Cardiac fibroblast (primary cell): ENCODE measurements at regions not wholly inside any gene's neighbourhood (a gene's known extent, or its start where the extent isn't known, plus 50 kb on each side); places are given as distances from the start of the nearest gene placed in this dataset.
"Not testable (repeated sequence)": the region's sequence is repeated elsewhere in the genome, so short reads cannot be mapped to it uniquely, and the experiment has no call there.

Source experiments
- DNase-seq, 2 donors: peaks; one replicate each; pipeline versions ENCODE4 v3.0.0 to v3.0.0-alpha.2; 2010; ENCODE audit warnings: low read depth in 2 of 2
- H3K4me3 ChIP-seq, 2 donors: replicated peaks in 1 of 2; 1 replicate in 1 of 2; 2 replicates in 1 of 2; pipeline ENCODE4 v1.5.1; 2011; ENCODE audit warnings: low read depth in 2 of 2, low read length in 2 of 2, mild to moderate bottlenecking in 2 of 2, moderate library complexity in 1 of 2
- TF ChIP-seq, protein P1 (sequence below): IDR thresholded peaks from one replicate; pipeline ENCODE4 v1.5.1; 2011; ENCODE audit warnings: low read depth, mild to moderate bottlenecking, low read length, inconsistent platforms

DNA sequence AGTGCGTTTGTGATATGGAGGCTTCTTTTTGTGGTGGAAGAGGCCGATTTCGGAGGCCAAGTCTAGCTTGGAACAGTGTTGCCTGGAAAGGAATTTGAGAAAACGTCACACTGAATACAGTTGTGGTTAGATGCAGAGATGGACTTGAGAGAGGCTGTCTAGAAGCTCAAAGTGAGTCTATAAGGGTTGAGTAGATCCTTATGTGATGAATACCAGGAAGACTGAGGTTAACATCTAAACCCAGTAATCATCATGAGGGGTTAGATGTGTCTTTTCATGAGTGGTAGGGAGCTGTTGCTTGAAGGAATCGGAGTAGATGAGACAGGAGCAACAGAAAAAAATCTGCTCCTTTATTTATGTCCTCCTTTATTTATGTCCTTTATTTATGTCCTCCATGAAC, 114.6 kb upstream of the IVNS1ABP start:
- no peak overlapping the region for H3K4me3 ChIP-seq
- no peak for DNase-seq
- TF ChIP-seq, protein P1, sequence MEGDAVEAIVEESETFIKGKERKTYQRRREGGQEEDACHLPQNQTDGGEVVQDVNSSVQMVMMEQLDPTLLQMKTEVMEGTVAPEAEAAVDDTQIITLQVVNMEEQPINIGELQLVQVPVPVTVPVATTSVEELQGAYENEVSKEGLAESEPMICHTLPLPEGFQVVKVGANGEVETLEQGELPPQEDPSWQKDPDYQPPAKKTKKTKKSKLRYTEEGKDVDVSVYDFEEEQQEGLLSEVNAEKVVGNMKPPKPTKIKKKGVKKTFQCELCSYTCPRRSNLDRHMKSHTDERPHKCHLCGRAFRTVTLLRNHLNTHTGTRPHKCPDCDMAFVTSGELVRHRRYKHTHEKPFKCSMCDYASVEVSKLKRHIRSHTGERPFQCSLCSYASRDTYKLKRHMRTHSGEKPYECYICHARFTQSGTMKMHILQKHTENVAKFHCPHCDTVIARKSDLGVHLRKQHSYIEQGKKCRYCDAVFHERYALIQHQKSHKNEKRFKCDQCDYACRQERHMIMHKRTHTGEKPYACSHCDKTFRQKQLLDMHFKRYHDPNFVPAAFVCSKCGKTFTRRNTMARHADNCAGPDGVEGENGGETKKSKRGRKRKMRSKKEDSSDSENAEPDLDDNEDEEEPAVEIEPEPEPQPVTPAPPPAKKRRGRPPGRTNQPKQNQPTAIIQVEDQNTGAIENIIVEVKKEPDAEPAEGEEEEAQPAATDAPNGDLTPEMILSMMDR, result no peak

DNA sequence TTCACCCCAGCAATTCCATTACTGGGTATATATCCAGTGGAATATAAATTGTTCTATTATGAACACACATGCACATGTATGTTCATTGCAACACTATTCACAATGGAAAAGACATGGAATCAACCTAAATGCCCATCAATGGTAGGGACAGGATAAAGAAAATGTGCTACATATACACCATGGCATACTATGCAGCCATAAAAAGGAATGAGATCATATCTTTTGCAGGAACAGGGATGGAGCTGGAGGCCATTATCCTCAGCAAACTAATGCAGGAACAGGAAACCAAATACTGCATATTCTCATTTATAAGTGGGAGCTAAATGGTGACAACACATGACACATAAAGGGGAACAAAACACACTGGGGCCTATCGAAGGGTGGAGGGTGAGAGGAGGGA, 112.6 kb upstream of the IVNS1ABP start:
- H3K4me3 ChIP-seq, DNase-seq: not testable (repeated sequence)

DNA sequence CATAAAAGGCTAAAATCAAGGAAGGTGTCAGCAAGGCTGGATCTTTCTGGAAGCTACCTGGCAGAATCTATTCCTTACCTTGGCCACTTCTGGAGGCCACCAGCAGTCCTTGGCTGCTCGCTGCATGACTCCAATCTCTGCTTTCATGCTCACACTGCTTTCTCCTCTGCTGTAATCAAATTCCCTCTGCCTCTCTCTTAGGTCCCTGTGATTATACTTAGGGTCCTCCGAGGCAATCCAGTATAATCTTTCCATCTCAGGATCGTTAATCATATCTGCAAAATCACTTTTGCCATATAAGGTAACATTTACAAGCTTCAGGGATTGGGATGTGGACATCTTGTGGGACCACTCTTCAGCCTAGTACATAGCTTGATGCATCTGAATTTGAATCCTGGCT, 110.7 kb upstream of the IVNS1ABP start:
- H3K4me3 ChIP-seq, result no peak overlapping the region
- no peak for DNase-seq
- TF ChIP-seq, protein P1, result no peak

DNA sequence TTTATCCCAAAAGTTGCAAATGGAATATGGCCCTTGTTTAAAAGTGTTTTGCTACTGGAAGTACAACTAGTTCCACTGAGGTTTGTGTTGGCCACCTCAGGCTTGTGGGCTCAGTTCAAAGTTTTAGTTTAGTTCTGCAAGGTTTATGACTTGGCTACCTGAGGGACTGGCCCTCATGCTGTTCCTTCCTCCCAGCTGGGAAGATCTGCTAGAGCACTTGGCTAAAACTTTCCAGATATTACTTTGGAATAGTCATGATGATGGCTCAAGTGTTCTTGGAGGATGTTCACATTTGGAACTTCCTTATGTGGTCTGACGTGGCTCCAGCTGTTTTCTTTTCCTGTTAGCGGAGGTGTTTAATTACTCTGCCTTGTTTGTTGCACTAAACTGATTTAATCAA, 110.2 kb upstream of the IVNS1ABP start:
- H3K4me3 ChIP-seq, result no peak overlapping the region
- TF ChIP-seq, protein P1, result no peak
- peak in 1 of 2 donors; percentile 28 for DNase-seq

DNA sequence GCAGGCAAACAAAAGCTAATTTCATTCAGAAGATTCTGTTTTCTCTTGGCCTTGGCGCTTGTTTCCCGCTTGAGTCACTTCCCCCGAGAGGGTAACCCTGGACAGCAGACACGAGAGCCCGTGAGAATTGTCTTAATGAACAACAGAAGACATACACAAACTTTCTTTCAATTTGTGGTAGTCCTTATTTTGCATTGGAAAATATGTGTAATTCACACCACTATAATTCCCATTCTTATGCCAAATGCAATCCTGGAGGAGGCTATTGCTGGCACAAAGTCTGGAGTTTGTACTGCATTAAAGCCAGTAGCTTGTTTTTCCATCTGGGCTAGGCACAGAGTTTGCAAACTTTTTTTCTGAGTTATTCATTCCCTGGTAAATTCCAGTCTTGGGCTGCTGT, 109.8 kb upstream of the IVNS1ABP start:
- TF ChIP-seq, protein P1, result no peak
- peak; percentile 56 to 81 for DNase-seq
- no peak overlapping the region for H3K4me3 ChIP-seq

DNA sequence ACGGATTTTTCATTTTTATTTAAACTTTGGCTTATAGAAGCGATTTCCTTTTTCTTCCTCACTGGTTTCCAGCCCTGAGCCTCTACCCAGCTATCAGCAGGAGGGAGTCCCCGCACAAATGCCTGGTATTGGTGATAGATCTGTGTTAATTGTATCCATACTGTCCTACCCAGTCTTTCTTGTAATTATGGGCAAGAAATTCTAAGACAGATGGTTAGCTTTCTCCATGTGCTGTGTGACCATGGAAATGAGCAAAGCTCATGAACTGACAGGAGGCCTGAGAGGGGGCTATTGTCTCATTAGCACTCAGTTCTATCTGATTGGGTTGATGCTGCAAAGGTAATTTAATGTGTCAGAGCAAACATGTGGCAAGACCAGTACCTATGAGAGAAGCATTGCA, 108.1 kb upstream of the IVNS1ABP start:
- no peak for DNase-seq
- no peak overlapping the region for H3K4me3 ChIP-seq
- TF ChIP-seq, protein P1, result no peak

DNA sequence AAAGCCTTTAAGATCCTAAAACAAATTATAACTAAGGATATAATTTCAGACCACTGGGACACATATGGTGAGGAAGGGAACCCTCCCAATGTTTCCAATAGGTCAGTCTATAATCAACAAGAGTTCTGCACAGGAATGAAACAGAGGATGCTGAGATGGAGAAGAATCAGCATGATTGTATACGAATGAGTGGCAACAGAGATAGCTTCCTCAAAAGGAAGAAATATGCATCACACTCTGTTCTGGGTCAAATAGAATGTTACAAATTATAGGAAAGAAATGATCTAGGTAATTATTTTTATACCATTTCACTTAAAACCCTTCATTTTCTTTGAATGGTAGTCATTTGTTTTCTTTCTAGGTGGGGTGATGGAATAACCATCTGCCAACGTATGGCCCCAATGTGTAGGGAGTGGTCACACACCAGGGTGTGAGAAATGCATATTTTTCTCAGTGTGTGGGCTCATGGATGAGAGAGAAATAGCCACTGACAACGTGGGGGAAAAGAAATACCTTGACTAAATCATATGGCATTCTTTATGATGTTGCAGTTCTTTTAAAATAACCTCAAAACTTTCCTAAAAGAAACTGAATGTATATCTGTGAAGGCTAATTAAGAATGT, 104.6 kb upstream of the IVNS1ABP start:
- DNase-seq, result peak in 1 of 2 donors; percentile 41
- no peak overlapping the region for H3K4me3 ChIP-seq
- TF ChIP-seq, protein P1, result no peak
